GM19395 (cell line): ENCODE measurements at regions not wholly inside any gene's neighbourhood (a gene's known extent, or its start where the extent isn't known, plus 50 kb on each side); places are given as distances from the start of the nearest gene placed in this dataset.
"Not testable (repeated sequence)": the region's sequence is repeated elsewhere in the genome, so short reads cannot be mapped to it uniquely, and the experiment has no call there.

Source experiments
- ATAC-seq: cut with Tn5 transposase; IDR thresholded peaks from one replicate; pipeline ENCODE4 v1.9.1; 2021; ENCODE audit warnings: mild to moderate bottlenecking, moderate library complexity; ENCODE audit not compliant: unreplicated experiment

GRCh38 chr5:167412556-167412955, 878.9 kb upstream of the WWC1 start:
- no peak for ATAC-seq

- no peak for ATAC-seq
These were observed 877.9 kb upstream of the WWC1 start for GRCh38 chr5:167413506-167413905.

- no peak for ATAC-seq
These were observed 876.8 kb upstream of the WWC1 start for GRCh38 chr5:167414611-167415010.

GRCh38 chr5:167415779-167416746, 875.4 kb upstream of the WWC1 start:
- no peak for ATAC-seq

- no peak for ATAC-seq
These were observed 873.8 kb upstream of the WWC1 start for GRCh38 chr5:167417662-167418061.

GRCh38 chr5:167425161-167425560, 866.3 kb upstream of the WWC1 start:
- no peak for ATAC-seq

- no peak for ATAC-seq
These were observed 864.9 kb upstream of the WWC1 start for GRCh38 chr5:167426501-167426900.

- not testable (repeated sequence) for ATAC-seq
These were observed 863.8 kb upstream of the WWC1 start for GRCh38 chr5:167427641-167428040.

- no peak for ATAC-seq
These were observed 850.6 kb upstream of the WWC1 start for GRCh38 chr5:167440846-167441245.

GRCh38 chr5:167442922-167443321, 848.5 kb upstream of the WWC1 start:
- ATAC-seq, result no peak

- ATAC-seq, result no peak
These were observed 843.7 kb upstream of the WWC1 start for GRCh38 chr5:167447466-167448375.

- ATAC-seq, result no peak
These were observed 843.1 kb upstream of the WWC1 start for GRCh38 chr5:167448376-167448775.

GRCh38 chr5:167451076-167451475, 840.4 kb upstream of the WWC1 start:
- no peak for ATAC-seq

GRCh38 chr5:167452136-167452535, 839.3 kb upstream of the WWC1 start:
- ATAC-seq, result no peak

- no peak for ATAC-seq
These were observed 838.0 kb upstream of the WWC1 start for GRCh38 chr5:167453246-167454030.

GRCh38 chr5:167458412-167458811, 833.0 kb upstream of the WWC1 start:
- no peak for ATAC-seq

- peak; percentile 70 for ATAC-seq
These were observed 830.9 kb upstream of the WWC1 start for GRCh38 chr5:167460449-167461020.

GRCh38 chr5:167463939-167464338, 827.5 kb upstream of the WWC1 start:
- ATAC-seq, result no peak

GRCh38 chr5:167466992-167467391, 824.5 kb upstream of the WWC1 start:
- no peak for ATAC-seq

- no peak for ATAC-seq
These were observed 818.8 kb upstream of the WWC1 start for GRCh38 chr5:167472566-167473108.
